ENCODE measurements at regions not wholly inside any gene's neighbourhood (a gene's known extent, or its start where the extent isn't known, plus 50 kb on each side); places are given as distances from the start of the nearest gene placed in this dataset.

GRCh38 chr2:23204685-23205242 is 180.2 kb upstream of the KLHL29 start:
- no peak for DNase-seq (ENCODE audit: low spot score)

- no peak for DNase-seq (ENCODE audit: low spot score)
Measured at GRCh38 chr2:23206650-23207049, 178.3 kb upstream of the KLHL29 start.

DNA sequence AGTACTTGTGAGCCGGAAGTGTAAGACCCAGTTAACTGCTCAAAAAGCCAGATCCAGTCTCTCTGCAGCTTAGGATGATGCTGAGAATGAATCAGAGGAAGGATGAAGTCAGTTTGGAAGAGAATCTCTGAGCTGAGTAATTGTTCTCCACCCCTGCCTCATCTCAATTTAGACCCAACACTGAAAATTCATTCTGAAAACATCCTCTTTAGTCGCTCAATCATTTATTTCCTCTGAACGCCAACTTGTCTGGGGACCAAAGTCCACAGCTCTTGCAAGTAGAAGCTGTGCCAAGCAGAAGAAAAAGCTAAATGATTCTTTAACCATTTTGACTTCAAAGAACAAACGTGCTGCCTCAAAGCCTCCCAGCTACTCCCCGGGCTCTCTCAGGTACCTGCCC is 177.1 kb upstream of the KLHL29 start:
- no peak for DNase-seq (ENCODE audit: low spot score)

- DNase-seq (ENCODE audit: low spot score): no peak
Measured at GRCh38 chr2:23208339-23208738, 176.6 kb upstream of the KLHL29 start.

GRCh38 chr2:23209059-23209458 is 175.9 kb upstream of the KLHL29 start:
- no peak for DNase-seq (ENCODE audit: low spot score)

- no peak for DNase-seq (ENCODE audit: low spot score)
Measured at GRCh38 chr2:23211987-23212583, 172.9 kb upstream of the KLHL29 start.

DNA sequence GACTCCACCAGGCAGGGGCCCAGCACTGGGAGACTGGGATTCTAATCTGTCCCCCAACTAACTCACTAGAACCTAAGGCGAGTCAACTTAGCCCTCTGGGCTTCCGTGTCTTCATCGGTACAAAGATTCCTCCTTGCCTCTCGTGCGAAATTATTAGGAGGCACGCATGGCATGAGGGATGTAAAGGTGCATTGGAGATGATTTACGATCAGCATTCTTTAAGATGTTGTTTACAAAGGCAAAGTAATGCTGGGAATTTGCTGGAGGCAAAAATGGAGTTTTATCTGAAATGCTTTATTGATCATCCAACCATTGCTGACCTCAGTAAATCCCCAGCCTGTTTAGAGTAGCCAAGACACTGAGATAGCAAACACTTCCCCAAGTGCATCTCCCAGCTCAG is 171.8 kb upstream of the KLHL29 start:
- DNase-seq (ENCODE audit: low spot score): no peak

DNA sequence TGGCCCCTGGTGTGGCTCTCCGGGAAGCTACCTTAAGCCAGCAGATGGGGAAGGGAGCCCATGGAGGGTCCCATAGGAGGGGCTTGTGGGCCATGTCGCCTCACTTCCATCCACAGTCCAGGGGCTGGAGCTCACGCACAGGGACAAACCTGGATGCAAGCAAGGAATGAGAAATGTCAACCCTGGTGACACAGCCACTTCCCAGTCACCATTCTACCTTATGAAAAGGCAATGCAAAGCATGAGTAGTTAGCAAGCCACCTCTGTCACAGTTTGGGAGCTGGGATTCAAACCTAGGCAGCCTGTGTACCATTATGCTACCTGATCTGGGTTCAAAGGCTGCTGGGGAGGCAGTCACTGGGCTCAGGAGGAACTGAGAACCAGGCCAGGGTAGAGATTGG is 170.0 kb upstream of the KLHL29 start:
- DNase-seq (ENCODE audit: low spot score): no peak

GRCh38 chr2:23219666-23220065 is 165.3 kb upstream of the KLHL29 start:
- no peak for DNase-seq (ENCODE audit: low spot score)

- no peak for DNase-seq (ENCODE audit: low spot score)
Measured at GRCh38 chr2:23220513-23221094, 164.4 kb upstream of the KLHL29 start.

DNA sequence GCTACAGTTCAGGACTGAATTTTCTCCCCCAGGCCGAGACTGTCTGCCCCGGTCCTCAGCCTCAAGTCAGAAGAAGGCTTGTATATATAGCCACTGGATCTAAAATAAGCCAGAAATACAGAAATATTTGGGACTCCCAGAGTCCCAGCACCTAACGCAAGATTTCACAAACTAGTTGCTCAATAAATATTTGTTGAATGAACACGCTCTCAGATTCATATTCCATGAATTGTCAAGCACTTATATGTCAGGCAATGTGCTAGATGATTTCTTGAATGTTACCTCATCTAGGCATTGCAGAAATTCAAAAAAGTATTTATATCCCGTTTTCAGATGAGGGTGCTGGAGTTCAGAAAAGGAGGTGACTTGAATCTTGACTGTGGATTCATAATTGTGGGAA is 163.7 kb upstream of the KLHL29 start:
- DNase-seq (ENCODE audit: low spot score): no peak

GRCh38 chr2:23221901-23222300 is 163.1 kb upstream of the KLHL29 start:
- no peak for DNase-seq (ENCODE audit: low spot score)

DNA sequence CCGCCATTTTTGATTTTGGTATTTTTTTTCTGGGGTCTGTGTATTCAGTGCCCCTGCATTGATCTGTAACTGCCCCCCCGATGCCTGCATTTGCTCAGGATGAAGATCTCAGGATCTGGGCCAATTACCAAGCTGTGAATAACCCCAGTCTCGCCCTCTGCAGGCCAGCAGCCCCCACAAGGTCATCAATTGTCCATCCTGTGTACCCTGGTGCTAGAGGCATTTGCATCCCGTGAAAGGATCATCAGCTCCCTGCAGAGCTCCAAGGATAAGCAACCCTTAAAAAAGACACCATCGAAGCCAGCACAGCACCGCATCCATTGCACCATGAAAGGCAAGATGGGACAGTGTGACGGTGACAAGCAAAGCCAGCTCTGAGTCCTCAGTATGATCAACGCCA is 154.1 kb upstream of the KLHL29 start:
- no peak for DNase-seq (ENCODE audit: low spot score)

DNA sequence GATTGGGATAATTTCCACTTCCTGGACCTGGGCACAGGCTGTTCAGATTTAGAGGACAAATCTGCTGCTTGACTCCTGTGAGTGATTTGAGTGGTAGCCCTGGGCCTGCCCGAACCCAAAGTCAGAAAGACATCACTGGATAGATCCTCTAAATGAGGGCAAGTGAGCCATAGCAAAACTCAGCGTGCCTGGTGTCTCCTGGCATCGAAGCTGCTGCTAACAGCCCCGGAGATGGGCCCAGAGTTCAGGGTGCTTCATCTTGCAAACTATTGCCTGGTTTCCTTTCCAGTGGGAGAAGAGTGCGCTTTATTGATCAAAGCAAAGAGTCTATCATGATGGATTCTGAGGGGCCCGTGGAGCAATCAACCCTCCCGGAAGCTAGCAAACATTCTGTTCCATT is 153.1 kb upstream of the KLHL29 start:
- no peak for DNase-seq (ENCODE audit: low spot score)

DNA sequence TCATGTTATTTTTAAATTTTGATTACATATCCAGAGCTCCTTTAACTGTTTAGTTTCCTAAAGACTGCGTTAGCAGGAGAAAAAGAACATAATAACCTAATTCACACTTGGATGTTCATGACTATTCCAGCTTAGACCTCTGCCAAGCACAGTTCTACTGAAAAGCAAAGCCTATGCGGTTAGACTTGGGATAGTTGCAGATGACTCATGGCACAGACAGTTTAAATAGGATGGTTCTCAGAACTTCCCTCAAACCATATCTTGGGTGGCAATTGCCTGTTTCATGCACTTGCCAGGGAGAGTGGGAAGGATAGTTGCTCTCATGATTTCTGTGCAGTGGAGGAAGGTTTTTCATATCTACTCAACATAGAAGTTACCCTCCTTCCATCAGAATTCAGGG is 149.7 kb upstream of the KLHL29 start:
- peak; percentile 46 for DNase-seq (ENCODE audit: low spot score)

- DNase-seq (ENCODE audit: low spot score): no peak
Measured at GRCh38 chr2:23235736-23236135, 149.2 kb upstream of the KLHL29 start.

DNA sequence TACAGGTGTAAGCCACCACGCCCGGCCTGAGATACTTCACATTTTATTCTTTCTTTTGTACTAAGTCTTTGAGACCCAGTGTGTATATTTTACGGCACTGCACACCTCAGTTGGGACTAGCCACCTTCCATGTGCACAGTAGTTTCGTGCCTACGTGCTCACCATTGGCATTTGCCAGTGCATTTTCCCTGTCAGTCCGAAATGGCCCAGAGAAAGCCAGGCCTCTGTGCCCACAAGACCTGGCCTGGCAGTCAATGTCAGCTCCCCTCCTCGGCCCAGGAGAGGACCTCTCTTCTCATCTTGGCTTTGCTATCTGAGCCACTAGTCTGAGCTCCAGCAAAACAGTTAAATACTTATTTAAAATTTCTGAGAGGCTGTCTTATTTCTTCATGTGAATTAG is 147.8 kb upstream of the KLHL29 start:
- no peak for DNase-seq (ENCODE audit: low spot score)

DNA sequence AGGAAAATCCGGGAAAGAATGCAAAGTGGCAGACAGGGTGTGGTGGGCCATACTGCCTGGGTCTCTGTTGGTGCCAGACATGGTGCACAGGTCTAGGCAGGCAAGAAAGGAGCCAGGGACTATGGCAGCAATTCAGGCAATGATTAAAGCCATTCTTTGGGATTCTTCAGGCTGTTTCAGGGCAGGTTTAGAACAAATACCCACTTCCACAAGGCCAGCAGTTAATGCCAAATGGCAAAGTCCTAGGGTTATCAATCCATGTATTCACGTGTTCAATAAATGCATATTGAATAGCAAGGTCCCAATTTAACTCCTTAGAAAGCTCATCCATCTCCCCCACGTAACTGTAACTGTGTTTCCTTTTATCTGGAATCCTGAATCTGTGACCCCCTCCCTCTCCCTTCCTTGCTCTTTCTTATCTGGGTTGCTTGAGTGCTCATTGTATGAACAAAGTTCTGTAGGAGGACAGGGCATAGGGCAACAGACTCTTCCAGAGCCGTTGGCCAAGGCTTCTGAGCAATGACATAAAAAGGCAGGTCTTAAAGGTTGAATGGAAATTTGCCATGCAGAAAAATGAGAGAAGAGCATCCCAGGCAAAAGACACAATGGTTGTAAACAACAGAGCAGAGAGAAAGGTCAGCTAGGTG is 146.8 kb upstream of the KLHL29 start:
- no peak for DNase-seq (ENCODE audit: low spot score)

DNA sequence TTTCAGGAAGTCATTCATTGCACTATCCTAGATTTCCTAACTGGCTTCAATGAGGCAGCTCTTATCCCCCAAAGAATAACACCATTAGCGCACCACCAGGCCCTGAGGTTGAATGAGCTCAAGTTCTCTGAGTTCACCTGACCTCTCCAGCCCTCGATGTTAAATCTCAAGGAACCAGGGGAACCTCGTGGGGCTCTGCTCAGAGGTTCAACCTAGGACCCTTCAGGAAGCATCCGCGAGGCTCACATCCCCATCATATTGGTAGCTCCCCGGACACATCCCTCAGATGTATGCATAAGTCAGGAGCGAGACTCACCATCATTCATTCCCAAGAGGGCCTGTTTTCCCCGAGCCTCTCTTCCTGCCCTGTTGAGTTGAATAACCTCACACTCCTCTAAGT is 145.6 kb upstream of the KLHL29 start:
- no peak for DNase-seq (ENCODE audit: low spot score)

GRCh38 chr2:23241121-23241520 is 143.9 kb upstream of the KLHL29 start:
- no peak for DNase-seq (ENCODE audit: low spot score)

- no peak for DNase-seq (ENCODE audit: low spot score)
Measured at GRCh38 chr2:23241611-23242245, 143.3 kb upstream of the KLHL29 start.

GRCh38 chr2:23243073-23243659 is 141.8 kb upstream of the KLHL29 start:
- DNase-seq (ENCODE audit: low spot score): no peak

GRCh38 chr2:23244617-23245016 is 140.4 kb upstream of the KLHL29 start:
- no peak for DNase-seq (ENCODE audit: low spot score)

All from AG08396 (cell line).